GM23338 (cell line): ENCODE measurements at regions not wholly inside any gene's neighbourhood (a gene's known extent, or its start where the extent isn't known, plus 50 kb on each side); places are given as distances from the start of the nearest gene placed in this dataset.

ENCODE experiments used
- ATAC-seq: fragments of 200-7000 bp; cut with Tn5 transposase; 3 replicates; pipeline ENCODE4 v1.9.1; 2020
- DNase-seq: peaks from one replicate; pipeline ENCODE4 v3.0.0-alpha.2; 2015; ENCODE audit warnings: low spot score
- H2AFZ ChIP-seq: fragments of 200-600 bp; sonication (generic); 2 replicates; pipeline ENCODE4 v1.8.0; 2016; ENCODE audit warnings: antibody characterized with exemption, mild to moderate bottlenecking, moderate library complexity
- H3F3A ChIP-seq: fragments of 200-600 bp; sonication (generic); replicated peaks from 2 replicates; pipeline ENCODE4 v1.8.0; 2017; ENCODE audit warnings: antibody characterized with exemption, mixed run types, low read depth
- H3K27ac ChIP-seq: fragments of 200-600 bp; sonication (generic); 2 replicates; pipeline ENCODE4 v1.6.1; 2016; ENCODE audit warnings: low read depth
- H3K27me3 ChIP-seq: fragments of 200-600 bp; sonication (generic); 2 replicates; pipeline ENCODE4 v1.8.0; 2016; ENCODE audit warnings: mild to moderate bottlenecking, mixed run types, moderate library complexity; ENCODE audit not compliant: insufficient read depth
- H3K36me3 ChIP-seq: fragments of 200-600 bp; sonication (generic); 2 replicates; pipeline ENCODE4 v1.8.0; 2016; ENCODE audit warnings: mild to moderate bottlenecking; ENCODE audit not compliant: insufficient read depth
- H3K4me1 ChIP-seq: fragments of 200-600 bp; sonication (generic); 2 replicates; pipeline ENCODE4 v1.8.0; 2016; ENCODE audit warnings: mild to moderate bottlenecking, moderate library complexity; ENCODE audit not compliant: insufficient read depth
- H3K4me2 ChIP-seq: fragments of 200-600 bp; sonication (generic); 2 replicates; pipeline ENCODE4 v1.7.1; 2017; ENCODE audit warnings: mixed run types
- H3K4me3 ChIP-seq: fragments of 200-600 bp; sonication (generic); 2 replicates; pipeline ENCODE4 v1.6.1; 2016; ENCODE audit warnings: mixed run types
- H3K79me2 ChIP-seq: fragments of 200-600 bp; sonication (generic); replicated peaks from 2 replicates; pipeline ENCODE4 v1.8.0; 2017; ENCODE audit warnings: mild to moderate bottlenecking; ENCODE audit not compliant: insufficient read depth
- H3K9me2 ChIP-seq: fragments of 200-600 bp; sonication (generic); 2 replicates; pipeline ENCODE4 v1.8.0; 2017; ENCODE audit not compliant: insufficient read depth
- H4K20me1 ChIP-seq: fragments of 200-600 bp; sonication (generic); replicated peaks from 2 replicates; pipeline ENCODE4 v1.8.0; 2017; ENCODE audit warnings: mild to moderate bottlenecking; ENCODE audit not compliant: insufficient read depth
- H3K27ac Mint-ChIP-seq: 2 replicates; pipeline ENCODE4 v1.8.0; 2020; ENCODE audit warnings: inconsistent platforms, mild to moderate bottlenecking, moderate library complexity, mixed read lengths
- H3K27me3 Mint-ChIP-seq: 3 replicates; pipeline ENCODE4 v1.8.0; 2022; ENCODE audit warnings: low read depth, mild to moderate bottlenecking, moderate library complexity, mixed read lengths, inconsistent platforms; ENCODE audit not compliant: insufficient read depth, poor library complexity
- H3K36me3 Mint-ChIP-seq: 3 replicates; pipeline ENCODE4 v1.8.0; 2021; ENCODE audit warnings: low read depth, mild to moderate bottlenecking, inconsistent platforms, moderate library complexity, mixed read lengths
- H3K4me1 Mint-ChIP-seq: 3 replicates; pipeline ENCODE4 v1.8.0; 2020; ENCODE audit warnings: mild to moderate bottlenecking, inconsistent platforms, mixed read lengths
- H3K4me3 Mint-ChIP-seq: 3 replicates; pipeline ENCODE4 v1.8.0; 2021; ENCODE audit warnings: moderate library complexity, mild to moderate bottlenecking, inconsistent platforms, mixed read lengths
- H3K9me3 Mint-ChIP-seq: 3 replicates; pipeline ENCODE4 v1.8.0; 2020; ENCODE audit warnings: moderate library complexity, mild to moderate bottlenecking, inconsistent platforms, mixed read lengths
- CTCF ChIP-seq, 2 experiments: fragments of 200-600 bp in 1 of 2; sonication (generic) in 1 of 2; conservative IDR thresholded peaks; 2 replicates each; pipeline versions ENCODE4 v1.5.1 to v1.6.1; 2016 to 2017; ENCODE audit warnings: antibody characterized with exemption in 2 of 2, low read depth in 2 of 2, mild to moderate bottlenecking in 2 of 2, moderate library complexity in 1 of 2
- EZH2 ChIP-seq: fragments of 200-600 bp; sonication (generic); IDR thresholded peaks from one replicate; pipeline ENCODE4 v1.8.0; 2017; ENCODE audit warnings: antibody characterized with exemption, mild to moderate bottlenecking, low read depth; ENCODE audit not compliant: unreplicated experiment
- JUNB ChIP-seq: IDR thresholded peaks from one replicate; pipeline ENCODE4 v1.6.1; 2016; ENCODE audit warnings: antibody characterized with exemption; ENCODE audit not compliant: unreplicated experiment
- NANOG ChIP-seq: IDR thresholded peaks from 2 replicates; pipeline ENCODE4 v1.6.1; 2016; ENCODE audit warnings: antibody characterized with exemption, borderline replicate concordance
- POLR2AphosphoS5 ChIP-seq: IDR thresholded peaks from 2 replicates; pipeline ENCODE4 v1.6.1; 2016; ENCODE audit warnings: antibody characterized with exemption, low read depth
- REST ChIP-seq: IDR thresholded peaks from one replicate; pipeline ENCODE4 v1.6.1; 2018; ENCODE audit warnings: antibody characterized with exemption; ENCODE audit not compliant: unreplicated experiment
- STAT1 ChIP-seq: IDR thresholded peaks from one replicate; pipeline ENCODE4 v1.6.1; 2016; ENCODE audit warnings: antibody characterized with exemption; ENCODE audit not compliant: unreplicated experiment
- ZNF114 ChIP-seq: fragments of 250-450 bp; sonication (Bioruptor Pico); IDR thresholded peaks from 2 replicates; pipeline ENCODE4 v1.5.0; 2020; ENCODE audit warnings: mild to moderate bottlenecking, moderate library complexity
- ZNF331 ChIP-seq: fragments of 250-450 bp; sonication (Bioruptor Pico); IDR thresholded peaks from 2 replicates; pipeline ENCODE4 v1.5.0; 2020; ENCODE audit warnings: low read depth, mild to moderate bottlenecking, moderate library complexity
- ZNF462 ChIP-seq: fragments of 250-450 bp; sonication (Bioruptor Pico); IDR thresholded peaks from 2 replicates; pipeline ENCODE4 v1.5.0; 2020; ENCODE audit warnings: mild to moderate bottlenecking, moderate library complexity

GRCh38 chr2:241924069-241924908, 54.8 kb downstream of the RTP5 start:
- no peaks in the 10 kb centered on the region for H3K4me1 ChIP-seq
- H3K4me2 ChIP-seq, result no peak overlapping the region
- H3F3A ChIP-seq, result no peaks in the 10 kb centered on the region
- DNase-seq (no peak), ATAC-seq (no peak)
- H3K27ac ChIP-seq, result no peak overlapping the region
- H3K4me3 ChIP-seq, result no peak overlapping the region
- peaks cover 2% of the 10 kb centered on the region for H3K27me3 Mint-ChIP-seq
- H3K4me3 Mint-ChIP-seq, result no peak overlapping the region
- H3K9me2 ChIP-seq, result no peaks in the 10 kb centered on the region
- H3K27ac Mint-ChIP-seq, result no peak overlapping the region
- no peaks in the 10 kb centered on the region for H3K36me3 Mint-ChIP-seq
- H3K4me1 Mint-ChIP-seq, result peaks cover 12% of the 10 kb centered on the region; the same call in 2 of the 3 replicates
- H3K27me3 ChIP-seq, result no peaks in the 10 kb centered on the region
- TF ChIP-seq POLR2AphosphoS5, result no peak
- no peak for TF ChIP-seq JUNB
- TF ChIP-seq EZH2, result no peak
- TF ChIP-seq STAT1, result no peak
- H3K79me2 ChIP-seq, result no peaks in the 10 kb centered on the region
- H2AFZ ChIP-seq, result no peak overlapping the region
- H3K36me3 ChIP-seq, result no peaks in the 10 kb centered on the region
- H4K20me1 ChIP-seq, result no peaks in the 10 kb centered on the region
- H3K9me3 Mint-ChIP-seq, result no peaks in the 10 kb centered on the region

- no peaks in the 10 kb centered on the region for H3K4me1 ChIP-seq
- Mint-ChIP-seq H3K27ac (no peak overlapping the region), H3K4me3 (no peak overlapping the region), H3K4me1 (peaks cover 12% of the 10 kb centered on the region; the same call in 2 of the 3 replicates), H3K36me3 (no peaks in the 10 kb centered on the region), H3K27me3 (peaks cover 2% of the 10 kb centered on the region), H3K9me3 (no peaks in the 10 kb centered on the region)
- H3K36me3 ChIP-seq, result no peaks in the 10 kb centered on the region
- no peak for ATAC-seq
- H3K4me2 ChIP-seq, result no peak overlapping the region
- H3K79me2 ChIP-seq, result no peaks in the 10 kb centered on the region
- no peak overlapping the region for H2AFZ ChIP-seq
- no peak overlapping the region for H3K27ac ChIP-seq
- H3K27me3 ChIP-seq, result no peaks in the 10 kb centered on the region
- H3K4me3 ChIP-seq, result no peak overlapping the region
- H3K9me2 ChIP-seq, result no peaks in the 10 kb centered on the region
- H3F3A ChIP-seq, result no peaks in the 10 kb centered on the region
- DNase-seq, result no peak
- H4K20me1 ChIP-seq, result no peaks in the 10 kb centered on the region
- no peak for TF ChIP-seq EZH2
- no peak for TF ChIP-seq POLR2AphosphoS5
- TF ChIP-seq ZNF114 (CRISPR knock-in tag), result no peak
- no peak for TF ChIP-seq ZNF462 (CRISPR knock-in tag)
- TF ChIP-seq ZNF331 (CRISPR knock-in tag), result no peak
- no peak for TF ChIP-seq NANOG
- no peak for TF ChIP-seq REST
- no peak for TF ChIP-seq CTCF (conservative IDR thresholded peaks at IDR 0.05; ENCODE audit: low read depth in 2 of 2)
Observed at GRCh38 chr2:241924909-241925250, 55.4 kb downstream of the RTP5 start.
